CD4-positive, alpha-beta T cell treated with Interleukin-17A for 4 hours (primary cell): ENCODE measurements at regions not wholly inside any gene's neighbourhood (a gene's known extent, or its start where the extent isn't known, plus 50 kb on each side); places are given as distances from the start of the nearest gene placed in this dataset.

Experiments used
- DNase-seq: peaks from one replicate; pipeline ENCODE4 v3.0.0-alpha.2; 2020; ENCODE audit warnings: mixed read lengths

DNA sequence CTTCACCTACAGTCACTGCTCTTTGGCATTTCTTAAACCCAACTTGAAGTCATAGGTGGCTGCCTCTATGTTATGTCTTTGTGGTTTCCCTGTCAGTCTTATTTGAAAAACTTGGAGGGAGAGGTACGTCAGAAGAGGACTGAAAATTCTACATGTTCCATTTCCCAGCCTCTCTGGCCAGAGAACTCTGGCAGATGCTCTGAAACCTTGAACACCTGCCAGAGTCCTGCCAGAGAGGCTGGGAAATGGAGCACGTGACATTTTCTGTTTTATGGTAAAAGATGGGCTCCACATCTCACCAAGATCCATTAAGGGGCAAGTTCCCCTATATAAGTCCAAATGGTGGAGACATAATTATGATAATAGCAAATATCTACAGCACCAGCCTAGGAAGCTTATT, 99.5 kb downstream of the MAFB start:
- no peak for DNase-seq

DNA sequence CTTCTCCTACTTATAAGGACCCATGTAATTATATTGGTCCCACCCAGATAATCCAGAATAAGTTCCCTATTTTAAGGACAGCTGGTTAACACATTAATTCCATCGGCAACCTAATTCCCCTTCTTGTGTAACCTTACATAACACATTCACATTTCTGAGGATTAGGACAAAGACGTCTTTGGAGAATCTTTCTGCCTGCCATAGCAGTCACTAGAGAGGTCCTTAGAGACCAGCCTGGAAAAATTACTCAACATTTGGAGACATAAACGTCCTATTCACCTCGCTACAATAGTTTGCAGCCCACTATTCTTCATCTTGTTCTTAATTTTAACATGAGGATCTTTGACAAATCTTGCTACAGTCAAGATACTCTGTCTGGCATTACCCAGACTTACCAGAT, 100.1 kb downstream of the MAFB start:
- no peak for DNase-seq

DNA sequence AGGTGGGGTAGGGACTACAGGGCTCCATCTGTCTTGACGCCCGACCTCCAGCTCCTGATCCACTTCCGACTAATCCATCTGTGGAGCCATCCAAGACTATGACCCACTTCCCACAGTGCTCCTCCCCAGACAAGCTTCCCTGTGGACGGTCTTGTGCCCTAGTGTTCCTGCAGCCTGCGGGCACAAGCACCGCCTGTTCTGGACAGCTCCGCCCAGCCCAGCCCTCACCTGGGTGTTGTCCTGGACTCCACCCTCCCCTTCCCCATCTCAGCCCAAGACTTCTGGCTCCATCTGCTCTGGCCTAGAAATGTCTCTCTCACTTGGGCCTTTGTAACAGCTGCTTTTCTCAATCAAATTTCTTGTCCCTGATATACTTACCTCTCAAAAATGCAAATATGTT, 102.0 kb downstream of the MAFB start:
- DNase-seq: no peak

DNA sequence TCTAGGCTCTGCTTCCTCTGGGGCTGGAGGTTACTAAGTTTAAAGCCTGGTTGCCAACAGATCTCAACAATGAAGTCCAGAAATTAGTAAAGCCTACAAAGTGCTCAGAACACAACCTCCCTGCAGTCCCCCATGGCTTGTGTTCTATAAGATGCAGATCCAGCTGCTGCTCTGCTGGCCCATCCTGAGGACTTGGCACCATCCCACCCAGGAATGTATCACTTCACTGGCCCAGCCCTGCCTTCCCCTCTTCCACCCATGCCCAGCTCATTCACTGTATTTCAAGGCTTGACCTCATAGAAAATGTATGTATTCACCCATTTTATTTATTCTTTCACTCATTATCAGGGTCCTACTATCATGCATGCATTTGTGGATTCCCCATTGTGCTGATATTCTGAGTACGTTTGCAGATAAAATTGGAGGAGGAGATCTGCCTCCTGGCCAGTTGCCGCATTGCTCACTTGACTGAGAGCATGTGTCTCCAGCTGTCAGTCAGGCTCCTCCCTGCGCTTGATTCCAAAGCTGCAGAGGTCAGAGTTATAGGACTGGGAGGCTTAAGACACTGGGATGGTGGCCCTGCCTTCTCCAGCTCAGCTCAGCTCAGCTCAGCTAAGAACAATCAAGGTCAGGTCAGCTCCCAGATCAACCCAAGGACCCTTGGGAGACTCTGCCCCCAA, 104.8 kb downstream of the MAFB start:
- no peak for DNase-seq

DNA sequence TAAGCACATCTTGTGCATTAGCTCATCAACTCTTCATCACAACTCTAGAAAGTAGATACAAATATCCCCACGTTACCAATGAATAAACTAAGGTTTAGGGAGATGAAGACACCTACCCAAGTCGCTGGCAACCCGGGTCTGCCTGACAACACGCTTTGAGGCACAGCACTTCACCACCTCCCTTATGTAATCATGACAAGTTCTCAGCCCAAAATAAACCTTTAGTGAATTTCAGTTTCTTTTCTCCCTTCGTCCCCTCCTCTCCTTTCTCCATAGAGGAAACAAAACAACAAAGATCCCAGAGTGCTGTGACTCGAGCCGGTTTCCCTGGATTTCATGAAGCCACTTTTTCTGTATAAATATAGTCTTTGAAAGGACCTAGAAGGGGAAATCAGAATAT, 105.4 kb downstream of the MAFB start:
- no peak for DNase-seq

DNA sequence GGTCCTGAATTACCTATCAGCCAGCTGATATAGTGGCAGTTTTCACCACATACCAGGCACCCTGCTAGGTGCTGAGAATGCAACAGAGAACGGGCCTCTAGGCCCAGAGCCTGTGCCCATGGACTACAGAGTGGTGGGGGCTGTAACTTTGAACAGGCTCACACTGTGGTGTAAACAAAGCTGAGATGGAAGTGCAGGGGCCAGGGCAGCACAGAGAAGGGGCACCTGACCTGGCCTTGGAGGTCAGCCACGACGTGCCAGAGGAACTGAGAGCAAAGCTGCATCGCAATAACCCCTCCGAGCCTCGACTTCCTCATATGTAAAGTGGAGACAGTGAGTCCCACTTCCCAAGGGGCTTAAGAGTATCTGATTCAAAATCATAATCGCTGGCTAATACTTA, 105.8 kb downstream of the MAFB start:
- no peak for DNase-seq

DNA sequence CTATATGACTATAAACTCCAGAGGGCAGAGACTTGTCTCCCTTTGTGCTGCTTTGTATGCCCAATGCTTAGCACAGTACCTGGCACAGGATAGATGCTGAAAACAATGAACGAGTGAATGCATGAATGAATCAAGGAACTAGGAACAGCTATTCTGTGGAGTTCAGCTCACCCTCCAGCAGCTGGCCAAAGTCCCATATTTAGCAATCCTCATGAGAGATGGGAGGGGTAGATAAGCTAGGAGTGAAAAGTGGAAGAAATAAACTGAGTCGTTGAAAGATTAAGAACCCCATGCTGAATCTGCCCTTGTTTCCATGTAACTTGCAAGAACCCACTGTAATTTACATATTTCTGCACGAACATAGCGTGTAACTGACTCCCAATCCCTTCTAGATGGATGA, 106.5 kb downstream of the MAFB start:
- DNase-seq: no peak

DNA sequence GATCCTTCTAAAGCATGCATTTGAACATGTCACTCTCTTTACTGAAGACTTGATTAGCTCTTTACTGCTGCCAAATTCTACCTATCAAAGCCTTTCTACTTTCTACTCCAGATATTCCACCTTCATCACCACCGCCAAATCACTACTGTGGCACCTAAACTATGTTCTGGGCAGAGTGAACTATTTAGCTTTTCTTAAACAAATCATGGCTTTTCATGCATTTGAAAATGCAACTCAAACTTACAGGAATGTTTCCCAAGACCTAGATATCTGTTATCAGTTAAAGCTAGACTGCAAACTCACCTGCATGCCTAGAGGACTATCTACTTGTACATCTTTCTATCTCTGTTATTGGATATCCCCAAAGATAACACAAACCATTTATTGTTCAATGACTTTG, 109.3 kb downstream of the MAFB start:
- DNase-seq: no peak

DNA sequence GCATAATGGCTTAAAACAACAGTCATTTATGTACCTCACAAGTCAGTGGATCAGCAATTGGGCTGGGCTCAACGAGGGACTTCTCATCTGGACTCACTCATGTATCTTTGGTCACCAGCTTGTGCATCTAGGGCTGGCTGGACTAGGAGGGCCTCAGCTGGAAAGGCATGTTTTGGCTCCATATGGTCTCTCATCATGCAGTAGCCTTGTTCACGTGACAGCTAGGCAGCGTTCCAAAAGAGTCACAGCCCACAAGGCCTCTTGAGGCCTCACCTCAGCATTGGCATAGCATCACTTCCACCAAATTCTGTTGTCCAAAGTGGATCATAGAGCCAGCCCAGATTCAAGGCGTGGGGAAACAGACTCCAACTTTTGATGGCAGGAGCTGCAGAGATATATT, 110.1 kb downstream of the MAFB start:
- no peak for DNase-seq

DNA sequence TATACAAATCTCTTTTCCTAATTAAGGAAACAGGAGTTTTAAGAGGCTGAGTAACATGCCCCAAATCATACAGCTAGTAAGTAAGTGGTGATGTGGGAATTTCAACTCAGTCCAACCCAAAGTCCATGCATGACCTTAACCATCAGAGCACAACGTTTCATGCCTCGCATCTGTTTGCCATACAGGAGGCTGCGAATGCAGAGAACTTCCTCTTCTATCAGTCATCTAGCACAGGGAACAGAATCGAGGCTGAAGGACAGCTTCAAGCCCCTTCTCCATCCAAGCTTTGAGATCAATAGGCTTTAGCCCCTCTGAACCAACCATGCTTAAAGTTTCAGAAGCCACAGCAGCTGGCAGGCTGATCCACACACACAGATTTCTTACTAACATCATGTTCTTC, 113.2 kb downstream of the MAFB start:
- no peak for DNase-seq

DNA sequence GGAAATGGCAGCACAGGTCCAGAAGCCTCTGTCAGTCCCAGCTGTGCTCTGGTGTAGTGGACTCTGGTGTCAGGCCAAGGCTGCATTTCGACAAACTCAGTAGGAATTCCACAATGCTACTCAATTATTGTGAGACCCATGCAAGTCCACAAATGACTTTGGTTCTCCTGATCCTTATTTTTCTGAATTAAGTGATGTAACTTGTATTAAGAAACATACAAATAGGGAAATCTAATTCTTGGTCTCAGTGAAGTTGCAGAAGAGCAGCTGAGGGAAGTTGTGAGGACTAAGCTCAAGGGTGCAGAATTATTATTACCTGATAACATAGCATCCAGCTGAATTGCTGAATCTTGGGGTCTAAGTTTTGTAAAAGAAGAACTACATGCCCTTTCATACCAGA, 116.8 kb downstream of the MAFB start:
- no peak for DNase-seq

DNA sequence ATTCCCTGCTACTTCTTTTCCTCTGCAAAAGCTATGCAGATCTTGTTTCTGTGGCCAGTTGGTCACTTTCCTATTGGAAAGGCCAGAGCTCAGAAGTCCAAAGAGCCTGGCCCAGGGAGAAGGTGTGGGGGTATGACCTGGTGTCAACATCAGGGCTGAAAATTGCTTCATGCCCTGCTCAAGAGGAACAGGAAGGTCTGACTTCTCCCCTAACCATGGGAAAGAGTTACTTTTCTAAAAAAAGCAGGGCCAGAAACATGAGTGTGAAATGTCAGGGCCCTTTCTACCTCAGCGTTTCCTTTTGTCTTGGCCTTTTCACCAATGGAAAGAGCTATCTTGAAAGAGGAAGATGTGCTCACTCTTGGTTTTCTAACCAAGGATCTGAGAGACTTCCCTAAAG, 117.4 kb downstream of the MAFB start:
- no peak for DNase-seq

DNA sequence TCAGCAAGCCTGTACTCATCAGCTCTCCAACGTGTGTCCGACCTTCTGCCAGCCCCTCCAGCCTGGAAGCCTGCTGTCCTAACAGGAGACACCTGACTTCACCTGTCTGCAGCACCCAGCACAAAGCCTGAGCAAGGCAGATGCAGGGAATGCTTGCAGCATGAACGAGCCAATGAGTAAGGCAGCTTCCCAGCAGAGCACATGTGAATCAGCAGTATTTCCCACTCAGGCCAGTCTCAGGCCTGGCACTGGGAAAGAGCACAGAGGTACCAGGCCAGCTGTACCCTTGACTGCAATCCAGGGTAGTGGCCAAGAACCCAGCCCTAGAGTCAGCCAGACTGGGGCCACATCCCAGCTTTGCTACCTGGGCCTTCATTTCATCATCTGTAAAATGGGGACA, 120.8 kb downstream of the MAFB start:
- no peak for DNase-seq

DNA sequence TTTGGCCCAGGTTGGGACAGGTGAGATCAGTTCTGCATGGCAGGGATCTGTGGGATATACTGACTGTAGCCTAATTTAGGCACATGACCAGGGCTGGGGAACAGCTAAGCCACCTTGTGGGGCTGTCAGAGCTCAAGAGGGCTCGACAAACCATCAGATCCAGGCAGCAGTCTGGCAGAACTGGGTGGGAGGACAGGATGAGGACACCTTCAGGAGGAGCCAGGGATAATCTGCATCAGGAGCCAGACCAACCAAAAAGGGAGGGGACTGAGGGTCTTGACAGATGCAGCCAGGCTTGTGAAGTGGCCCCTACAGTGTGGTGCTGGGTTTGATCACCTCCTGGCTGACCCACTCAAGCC, 123.4 kb downstream of the MAFB start:
- DNase-seq: no peak

DNA sequence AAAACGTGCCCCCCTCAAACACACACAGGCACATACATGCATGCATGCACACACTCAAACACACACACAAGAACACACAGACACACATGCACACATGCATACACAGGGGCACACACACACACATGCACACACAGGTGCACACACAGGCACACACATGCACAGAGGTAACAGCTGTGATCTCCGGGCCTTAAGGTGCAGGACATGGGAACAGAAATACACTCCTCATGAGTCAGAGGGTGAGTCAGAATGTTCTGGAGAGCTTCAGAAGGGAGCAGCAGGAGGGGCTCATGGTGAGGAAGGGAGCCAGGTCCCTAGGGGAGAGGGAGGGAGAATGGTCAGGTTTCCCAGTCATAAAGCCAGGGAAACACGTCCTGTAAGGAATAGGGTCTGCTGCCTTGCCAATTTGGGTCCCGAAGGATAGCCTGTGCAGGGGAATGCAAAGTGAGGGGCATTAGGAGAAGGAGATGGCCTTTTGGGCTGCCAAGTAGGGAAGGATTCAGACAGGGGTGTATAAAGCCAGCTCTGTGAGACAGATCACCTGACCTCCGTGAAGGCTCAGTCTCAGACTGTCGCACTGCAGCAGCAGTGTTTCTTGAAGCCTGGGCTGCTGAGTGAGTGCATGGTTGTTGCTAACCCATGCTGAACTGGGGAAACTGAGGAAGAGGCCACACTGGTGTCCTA, 123.9 kb downstream of the MAFB start:
- no peak for DNase-seq

DNA sequence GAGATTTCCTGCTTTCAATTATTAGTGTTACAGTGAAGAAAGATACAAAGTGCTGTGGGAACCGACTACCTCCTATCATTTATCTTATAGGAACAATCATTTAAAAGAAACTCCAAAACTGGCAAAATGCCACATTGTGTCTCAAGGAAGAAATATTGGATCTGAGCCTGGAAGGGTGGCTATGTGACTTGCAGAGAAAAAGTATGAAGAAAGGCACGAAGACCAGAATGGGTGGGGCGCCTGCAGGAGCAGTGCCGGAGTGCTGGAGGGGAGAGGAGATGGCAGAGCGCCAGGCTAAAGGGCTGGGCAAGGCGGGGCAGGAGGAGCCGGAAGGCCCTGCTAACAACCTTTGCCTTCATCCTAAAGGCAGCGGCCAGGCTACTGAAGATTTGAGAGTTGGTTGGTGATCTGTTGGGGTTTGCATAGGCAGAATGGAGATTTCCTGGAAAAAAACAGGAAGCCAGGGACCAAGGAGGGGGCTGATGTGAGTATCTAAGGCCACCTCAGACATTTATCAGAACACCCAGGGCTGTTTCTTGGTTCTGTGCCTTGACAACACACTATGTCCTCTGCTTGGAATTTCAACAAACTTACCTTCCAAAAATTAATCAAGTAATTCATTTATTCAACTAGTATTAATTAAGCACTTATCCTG, 125.6 kb downstream of the MAFB start:
- DNase-seq: no peak

DNA sequence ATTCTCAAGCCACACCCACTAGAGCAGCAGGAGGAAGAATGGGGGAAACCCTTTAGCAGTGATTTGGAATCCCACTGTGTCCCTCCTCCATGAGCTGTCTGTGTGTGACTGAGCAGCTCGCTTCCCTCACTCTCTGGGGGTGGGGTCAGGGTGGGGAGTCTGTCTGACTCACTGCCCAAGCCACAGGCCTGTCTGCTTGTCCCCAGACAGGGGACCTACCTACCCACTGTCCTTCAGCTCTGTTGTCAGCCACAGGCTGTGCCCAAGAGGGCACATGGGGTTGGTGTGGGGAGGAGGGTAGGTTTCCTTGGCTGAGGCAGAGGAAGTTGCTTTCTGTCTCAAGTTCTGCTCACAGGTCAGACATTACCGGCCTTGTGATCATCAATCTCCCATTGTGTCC, 127.0 kb downstream of the MAFB start:
- DNase-seq: no peak

DNA sequence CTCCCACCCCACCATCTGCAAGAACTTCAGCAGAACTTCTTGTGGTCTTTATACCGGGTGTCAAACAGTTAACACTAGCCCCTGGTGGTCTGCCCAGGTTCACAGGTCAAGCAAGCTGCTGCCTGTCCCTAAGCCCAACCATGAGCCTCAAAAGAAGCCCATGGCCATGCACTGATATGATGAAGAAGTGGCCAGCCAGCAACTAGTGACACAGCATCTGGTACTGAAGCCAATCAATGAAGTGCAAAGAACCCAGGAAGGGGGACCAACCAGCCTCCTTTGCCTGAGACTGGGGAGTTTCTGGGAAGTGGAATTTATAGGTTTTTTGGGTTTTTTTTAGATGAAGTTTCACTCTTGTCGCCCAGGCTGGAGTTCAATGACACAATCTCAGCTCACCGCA, 127.8 kb downstream of the MAFB start:
- no peak for DNase-seq

DNA sequence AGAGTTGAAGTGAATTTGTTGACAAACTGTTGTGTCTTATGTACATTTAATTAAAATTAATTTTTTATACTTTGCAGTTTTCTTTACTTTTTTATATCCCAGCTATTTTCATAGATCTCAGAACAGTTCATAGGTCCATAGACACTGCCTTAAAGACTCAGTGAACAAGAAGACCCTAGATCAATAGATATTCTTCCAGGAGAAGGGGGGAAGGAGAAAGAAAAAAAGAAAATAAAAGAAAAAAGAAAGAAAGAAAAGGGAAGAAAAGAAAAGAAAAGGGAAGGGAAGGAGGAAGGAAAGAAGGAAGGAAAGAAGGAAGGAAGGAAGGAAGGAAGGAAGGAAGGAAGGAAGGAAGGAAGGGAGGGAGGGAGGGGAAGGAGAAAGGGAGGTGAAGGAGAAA, 130.8 kb downstream of the MAFB start:
- DNase-seq: no peak

DNA sequence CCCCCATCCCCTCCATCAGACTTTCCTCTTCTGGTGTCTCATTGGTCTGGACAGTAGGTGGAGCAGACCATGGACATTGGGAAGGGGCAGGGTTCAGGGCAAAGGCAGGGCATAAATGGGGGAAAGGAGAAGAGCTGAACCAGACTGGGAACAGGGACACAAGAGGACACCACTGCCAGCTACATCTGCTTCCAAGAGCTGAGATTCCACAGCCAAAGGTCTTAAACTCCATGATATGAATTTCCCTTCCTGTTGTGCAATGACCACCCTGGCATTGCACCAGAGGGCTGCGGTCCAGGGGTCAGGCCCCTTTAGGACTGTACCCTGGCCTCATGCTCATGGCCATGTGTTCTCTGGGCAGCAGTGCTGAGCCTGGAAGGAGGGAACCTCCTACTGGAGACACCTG, 137.9 kb downstream of the MAFB start:
- no peak for DNase-seq

DNA sequence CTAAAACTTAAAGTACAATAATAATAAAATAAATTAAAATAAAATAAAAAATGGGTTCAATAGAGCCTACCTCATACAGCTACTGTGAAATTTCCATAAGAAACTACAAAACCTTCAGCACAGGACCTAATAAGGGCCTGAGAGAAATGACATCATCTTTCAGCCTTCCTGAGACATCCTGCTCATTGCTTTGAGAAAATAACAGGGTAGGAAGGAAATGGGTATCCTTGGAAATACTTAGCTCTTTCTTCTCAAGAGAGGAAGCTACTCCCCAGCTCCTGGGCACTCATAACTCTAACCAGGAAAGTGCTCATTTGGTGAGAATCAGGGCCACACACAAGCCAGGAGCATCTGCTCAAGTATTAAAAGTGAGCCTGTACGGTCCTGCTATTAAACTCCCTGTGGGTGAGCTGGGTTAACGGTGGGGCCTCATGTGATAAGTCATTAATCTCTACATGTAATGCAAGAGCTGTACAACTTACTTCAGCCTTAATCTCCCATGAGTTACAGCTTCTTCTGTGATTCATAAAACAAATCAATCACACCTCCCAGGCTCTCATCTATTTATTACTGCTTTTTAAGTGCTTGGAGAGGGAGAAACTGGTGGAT, 141.4 kb downstream of the MAFB start:
- DNase-seq: no peak

DNA sequence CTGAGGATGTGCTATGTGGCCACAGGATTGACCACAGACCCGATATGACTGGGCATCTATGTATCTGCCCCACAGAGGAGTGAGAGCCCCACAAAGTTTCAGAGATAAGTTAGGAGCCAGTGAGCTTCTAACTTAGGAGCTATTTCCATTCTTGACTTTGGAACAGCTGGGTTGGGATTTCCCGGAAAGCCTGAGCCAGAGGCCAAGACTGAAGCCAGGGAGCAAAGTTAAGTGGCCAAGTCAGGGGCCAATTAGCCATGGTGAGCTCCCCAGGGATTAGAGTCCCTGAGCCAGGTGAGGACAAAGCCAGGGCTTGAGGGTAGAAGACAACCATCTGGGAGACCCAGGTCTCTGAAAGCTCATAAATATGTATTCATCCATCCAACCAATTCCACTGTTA, 143.6 kb downstream of the MAFB start:
- DNase-seq: no peak

DNA sequence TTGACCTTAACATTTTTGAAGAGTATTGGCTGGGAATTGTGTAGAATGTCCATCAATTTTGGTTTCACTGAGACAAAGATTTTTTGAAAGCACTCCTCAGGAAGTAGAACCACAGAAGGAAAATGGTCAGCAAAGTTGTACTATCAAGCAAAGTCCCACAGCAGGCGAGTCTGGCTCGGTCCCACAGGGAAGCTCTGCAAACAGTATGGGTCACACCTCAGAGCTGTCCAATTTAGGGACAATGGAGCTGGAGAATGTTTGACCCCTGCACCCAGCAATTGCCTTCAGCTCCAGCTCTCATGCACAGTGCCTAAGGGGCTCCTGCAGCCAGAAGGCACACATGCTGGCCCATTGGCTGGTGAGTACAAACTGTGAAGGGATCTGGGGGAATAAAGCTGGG, 147.0 kb downstream of the MAFB start:
- DNase-seq: no peak

DNA sequence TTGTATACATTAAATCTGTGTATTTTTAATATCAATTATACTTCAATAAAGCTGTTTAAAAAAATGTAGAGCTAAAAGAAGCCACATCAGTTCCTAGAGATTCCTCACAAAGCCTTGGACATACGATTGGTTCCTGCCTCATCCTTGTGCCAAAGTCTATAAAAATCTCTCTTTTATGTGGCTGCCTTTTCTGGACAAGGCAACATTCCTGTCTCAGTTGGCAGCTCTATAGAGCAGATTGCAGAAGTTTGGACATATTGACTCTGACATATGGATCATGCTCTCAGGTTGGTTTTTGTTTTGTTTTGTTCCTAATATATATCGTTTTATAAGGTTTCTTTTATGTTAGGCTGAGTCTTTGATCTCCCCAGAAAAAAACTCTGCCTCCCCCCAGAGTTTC, 148.9 kb downstream of the MAFB start:
- no peak for DNase-seq
